Transverse colon (tissue), 4 donors: ENCODE measurements at regions not wholly inside any gene's neighbourhood (a gene's known extent, or its start where the extent isn't known, plus 50 kb on each side); places are given as distances from the start of the nearest gene placed in this dataset.

ENCODE experiments used
- EP300 ChIP-seq: sonication (generic); formaldehyde crosslinking; IDR thresholded peaks from one replicate; pipeline ENCODE4 v1.6.1; 2017; ENCODE audit warnings: antibody characterized with exemption, low read depth
- POLR2A ChIP-seq: fragments of 450-650 bp; IDR thresholded peaks from one replicate; pipeline ENCODE4 v1.6.1; 2016; ENCODE audit warnings: antibody characterized with exemption, mild to moderate bottlenecking, moderate library complexity
- POLR2AphosphoS5 ChIP-seq, 3 donors: sonication (generic); formaldehyde crosslinking; IDR thresholded peaks; one replicate each; pipeline ENCODE4 v1.6.1; 2016; ENCODE audit warnings: antibody characterized with exemption in 3 of 3
- TF ChIP-seq, protein P1 (sequence below), 5 experiments: fragments of 200-600 bp in 3 of 5; fragments of 450-650 bp in 2 of 5; sonication (generic) in 3 of 5; IDR thresholded peaks; 1 replicate in 2 of 5; 2 replicates in 3 of 5; pipeline ENCODE4 v1.5.1; 2016 to 2017; ENCODE audit warnings: antibody characterized with exemption in 5 of 5, inconsistent platforms in 3 of 5, mild to moderate bottlenecking in 2 of 5, moderate library complexity in 1 of 5

DNA sequence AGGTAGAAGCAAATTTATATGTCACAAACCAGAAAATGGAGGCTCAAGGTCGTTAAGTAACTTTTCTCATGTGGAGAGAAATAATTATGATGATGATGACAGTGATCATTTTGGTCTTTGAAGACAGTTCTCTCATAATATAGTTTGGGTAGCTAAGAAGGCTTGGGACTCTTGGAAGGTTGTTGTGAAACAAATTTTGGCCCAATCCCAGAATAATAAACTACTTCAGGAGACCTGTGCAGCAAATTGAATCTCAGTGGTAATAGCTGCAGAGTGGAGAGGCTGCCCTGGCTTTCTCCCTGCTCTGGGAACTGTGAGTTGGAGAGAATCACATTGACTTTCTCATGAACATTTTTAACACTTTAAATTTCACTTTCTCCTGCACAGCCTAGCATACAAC lies 217.2 kb upstream of the BOD1L1 start:
- TF ChIP-seq EP300 = no peak
- TF ChIP-seq, protein P1, sequence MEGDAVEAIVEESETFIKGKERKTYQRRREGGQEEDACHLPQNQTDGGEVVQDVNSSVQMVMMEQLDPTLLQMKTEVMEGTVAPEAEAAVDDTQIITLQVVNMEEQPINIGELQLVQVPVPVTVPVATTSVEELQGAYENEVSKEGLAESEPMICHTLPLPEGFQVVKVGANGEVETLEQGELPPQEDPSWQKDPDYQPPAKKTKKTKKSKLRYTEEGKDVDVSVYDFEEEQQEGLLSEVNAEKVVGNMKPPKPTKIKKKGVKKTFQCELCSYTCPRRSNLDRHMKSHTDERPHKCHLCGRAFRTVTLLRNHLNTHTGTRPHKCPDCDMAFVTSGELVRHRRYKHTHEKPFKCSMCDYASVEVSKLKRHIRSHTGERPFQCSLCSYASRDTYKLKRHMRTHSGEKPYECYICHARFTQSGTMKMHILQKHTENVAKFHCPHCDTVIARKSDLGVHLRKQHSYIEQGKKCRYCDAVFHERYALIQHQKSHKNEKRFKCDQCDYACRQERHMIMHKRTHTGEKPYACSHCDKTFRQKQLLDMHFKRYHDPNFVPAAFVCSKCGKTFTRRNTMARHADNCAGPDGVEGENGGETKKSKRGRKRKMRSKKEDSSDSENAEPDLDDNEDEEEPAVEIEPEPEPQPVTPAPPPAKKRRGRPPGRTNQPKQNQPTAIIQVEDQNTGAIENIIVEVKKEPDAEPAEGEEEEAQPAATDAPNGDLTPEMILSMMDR (IDR thresholded peaks at IDR 0.05) = no peak
- TF ChIP-seq POLR2AphosphoS5 (IDR thresholded peaks at IDR 0.05) = no peak
- no peak for TF ChIP-seq POLR2A
